GM21737 (cell line): ENCODE measurements at regions not wholly inside any gene's neighbourhood (a gene's known extent, or its start where the extent isn't known, plus 50 kb on each side); places are given as distances from the start of the nearest gene placed in this dataset.
"Not testable (repeated sequence)": the region's sequence is repeated elsewhere in the genome, so short reads cannot be mapped to it uniquely, and the experiment has no call there.

Source experiments
- ATAC-seq: cut with Tn5 transposase; IDR thresholded peaks from one replicate; pipeline ENCODE4 v1.9.1; 2021; ENCODE audit warnings: mild to moderate bottlenecking, moderate library complexity; ENCODE audit not compliant: unreplicated experiment

- ATAC-seq, result no peak
These were observed 84.3 kb upstream of the MPP7 start for GRCh38 chr10:28387140-28387539.

- no peak for ATAC-seq
These were observed 88.4 kb upstream of the MPP7 start for GRCh38 chr10:28391283-28391682.

DNA sequence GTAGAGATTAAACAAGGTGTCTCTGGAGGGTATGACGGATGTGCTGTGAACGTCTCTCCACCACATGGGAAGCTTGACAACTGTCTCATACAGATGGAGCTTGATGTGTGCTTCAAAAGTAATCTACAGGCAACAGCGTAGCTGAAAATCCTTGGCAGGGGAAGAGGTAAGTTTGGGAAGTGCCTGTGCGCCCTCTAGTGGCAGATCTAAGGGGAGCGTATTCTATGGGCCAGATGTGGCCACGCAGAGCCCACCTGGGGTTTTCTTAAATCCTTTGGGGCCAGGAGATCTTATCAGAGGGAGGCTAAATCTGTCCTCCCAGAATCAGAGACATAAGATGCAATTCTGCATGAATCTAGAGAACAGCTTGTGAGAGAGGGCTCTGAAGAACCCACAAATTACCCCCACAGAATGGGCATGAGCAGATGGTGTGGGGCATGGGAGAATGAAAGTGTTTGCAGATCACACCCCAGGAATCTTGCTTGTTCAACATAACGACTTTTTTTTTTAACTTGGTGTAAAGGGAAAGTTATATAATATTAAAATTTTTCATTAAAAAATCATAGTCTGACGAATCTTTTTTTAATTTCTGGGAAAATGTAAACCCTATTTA, 91.2 kb upstream of the MPP7 start:
- no peak for ATAC-seq

- no peak for ATAC-seq
These were observed 93.5 kb upstream of the MPP7 start for GRCh38 chr10:28396331-28396730.

DNA sequence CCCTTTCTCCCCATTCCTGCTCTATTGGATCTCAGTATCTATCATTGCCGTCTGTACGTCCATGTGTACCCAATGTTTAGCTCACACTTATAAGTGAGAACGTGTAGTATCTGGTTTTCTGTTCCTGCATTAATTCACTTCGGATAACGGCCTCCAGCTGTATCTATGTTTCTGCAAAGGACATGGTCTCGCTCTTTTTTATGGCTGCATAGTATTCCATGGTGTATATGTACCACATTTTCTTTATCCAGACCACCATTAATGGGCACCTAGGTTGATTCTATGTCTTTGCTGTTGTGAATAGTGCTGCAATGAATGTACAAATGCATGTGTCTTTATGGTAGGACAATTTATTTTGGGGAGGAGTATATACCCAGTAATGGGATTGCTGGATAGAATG, 94.4 kb upstream of the MPP7 start:
- no peak for ATAC-seq

GRCh38 chr10:28400176-28400575, 97.3 kb upstream of the MPP7 start:
- no peak for ATAC-seq

GRCh38 chr10:28400681-28401080, 97.8 kb upstream of the MPP7 start:
- ATAC-seq, result no peak

DNA sequence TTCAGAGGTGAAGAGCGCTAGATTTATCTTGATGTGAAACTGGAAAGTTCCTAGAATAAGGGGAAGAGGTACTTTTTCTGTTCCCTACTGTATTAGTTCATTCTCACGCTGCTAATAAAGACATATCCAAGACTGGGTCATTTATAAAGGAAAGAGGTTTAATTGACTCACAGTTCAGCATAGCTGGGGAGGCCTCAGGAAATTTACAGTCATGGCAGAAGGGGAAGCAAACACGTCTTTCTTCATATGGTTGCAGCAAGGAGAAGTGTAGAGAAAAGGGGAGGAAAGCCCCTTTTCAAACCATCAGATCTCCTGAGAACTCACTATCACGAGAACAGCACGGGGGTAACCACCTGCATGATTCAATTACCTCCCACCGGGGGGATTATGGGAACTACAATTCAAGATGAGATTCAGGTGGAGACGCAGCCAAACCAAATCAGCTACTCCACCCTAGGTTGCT, 99.8 kb upstream of the MPP7 start:
- ATAC-seq, result not testable (repeated sequence)

DNA sequence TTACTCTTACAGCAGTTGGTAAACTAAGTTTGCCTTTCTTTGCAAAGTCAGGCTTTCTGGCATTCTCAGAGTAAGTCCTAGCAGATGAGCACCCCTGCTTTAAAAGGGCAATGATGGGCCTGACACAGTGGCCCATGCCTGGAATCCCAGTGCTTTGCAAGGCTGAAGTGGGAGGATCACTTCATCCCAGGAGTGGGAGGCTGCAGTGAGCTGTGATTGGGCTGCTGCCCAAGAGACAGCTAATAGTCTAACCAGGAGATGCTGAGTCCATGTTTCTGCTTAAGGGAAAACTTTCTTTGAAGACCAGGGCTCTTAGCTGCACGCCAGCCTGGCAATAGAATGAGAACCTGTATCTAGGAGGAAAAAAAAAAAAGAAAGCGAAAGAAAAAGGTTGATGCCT, 100.2 kb upstream of the MPP7 start:
- ATAC-seq, result no peak

GRCh38 chr10:28408237-28408777, 105.4 kb upstream of the MPP7 start:
- ATAC-seq, result no peak

- no peak for ATAC-seq
These were observed 107.7 kb upstream of the MPP7 start for GRCh38 chr10:28410420-28411135.

- ATAC-seq, result no peak
These were observed 108.2 kb upstream of the MPP7 start for GRCh38 chr10:28411136-28411460.

DNA sequence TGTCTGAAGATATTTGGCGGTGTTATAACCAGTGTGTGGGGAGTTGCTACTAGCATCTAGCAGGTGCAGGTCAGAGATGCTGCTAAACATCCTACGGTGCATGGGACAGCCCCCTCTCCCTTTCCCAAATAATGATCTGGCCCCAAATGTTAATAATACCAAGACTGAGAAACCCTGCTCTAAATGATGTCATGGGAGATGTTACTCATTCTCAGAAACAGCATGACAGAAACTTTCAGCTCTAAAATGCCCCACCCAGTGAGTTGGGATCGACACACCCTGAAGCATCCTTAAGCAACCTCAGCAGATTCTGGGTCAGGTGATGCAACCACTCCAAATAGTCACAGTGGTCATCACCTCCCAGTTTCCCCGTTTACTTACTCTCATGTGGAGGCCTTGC, 108.8 kb upstream of the MPP7 start:
- no peak for ATAC-seq

- ATAC-seq, result no peak
These were observed 114.8 kb upstream of the WAC start for GRCh38 chr10:28418069-28418468.

DNA sequence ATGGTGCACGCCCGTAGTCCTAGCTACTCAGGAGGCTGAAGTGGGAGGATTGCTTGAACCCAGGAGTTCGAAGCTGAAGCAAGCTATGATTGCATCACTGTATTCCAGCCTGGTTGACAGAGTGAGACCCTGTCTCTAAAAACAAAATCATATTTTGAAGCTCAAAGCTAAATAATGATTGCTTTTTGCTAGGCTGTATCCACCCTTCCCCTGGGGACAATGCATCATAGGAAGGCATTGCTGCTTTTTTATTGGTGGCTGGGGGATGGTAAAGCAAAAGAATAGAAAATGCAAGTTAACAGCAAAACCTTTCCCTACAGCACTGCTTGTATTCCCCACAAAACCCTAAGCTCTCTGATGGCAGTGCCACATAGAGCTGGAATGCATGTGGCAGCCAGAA, 107.5 kb upstream of the WAC start:
- no peak for ATAC-seq

GRCh38 chr10:28426392-28427159, 106.3 kb upstream of the WAC start:
- ATAC-seq, result no peak

DNA sequence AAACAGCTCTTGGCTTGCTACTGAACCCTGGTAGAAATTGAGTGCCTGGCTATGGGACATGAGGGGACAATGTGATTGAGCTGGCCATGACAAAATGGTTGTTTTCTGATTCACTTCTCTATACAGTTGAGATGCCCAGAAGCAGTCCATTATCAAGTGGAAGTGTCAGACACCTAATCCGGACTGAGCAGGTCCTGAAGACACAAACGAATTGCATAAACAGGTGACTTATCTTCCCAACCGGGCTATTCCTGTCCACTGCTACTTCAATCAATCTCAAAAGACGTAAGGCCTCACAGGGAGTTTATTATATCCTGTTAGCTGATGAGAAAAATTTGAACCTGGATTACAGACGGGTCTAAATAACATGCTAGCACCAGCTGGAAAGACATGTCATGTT, 105.5 kb upstream of the WAC start:
- ATAC-seq, result no peak

DNA sequence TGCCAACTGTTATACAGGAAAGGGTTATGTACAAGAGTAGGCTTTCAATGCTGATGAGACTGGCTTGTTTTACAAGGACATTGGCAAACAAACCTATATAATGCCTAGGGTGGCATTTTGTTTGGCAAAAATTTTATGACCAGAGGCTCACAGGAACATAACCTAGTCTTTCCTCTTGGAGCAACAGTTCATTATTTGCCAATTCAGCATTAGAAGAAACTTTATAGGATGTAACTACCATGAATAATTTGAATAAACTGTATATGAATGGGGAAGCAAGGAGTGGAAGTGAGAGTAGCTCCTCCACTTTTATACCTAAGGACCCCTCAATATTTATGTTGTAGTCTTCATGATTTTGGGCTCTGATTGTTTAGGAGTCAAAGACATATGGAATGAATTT, 103.9 kb upstream of the WAC start:
- no peak for ATAC-seq

GRCh38 chr10:28429573-28430216, 103.2 kb upstream of the WAC start:
- no peak for ATAC-seq

- ATAC-seq, result no peak
These were observed 101.8 kb upstream of the WAC start for GRCh38 chr10:28431139-28431538.

DNA sequence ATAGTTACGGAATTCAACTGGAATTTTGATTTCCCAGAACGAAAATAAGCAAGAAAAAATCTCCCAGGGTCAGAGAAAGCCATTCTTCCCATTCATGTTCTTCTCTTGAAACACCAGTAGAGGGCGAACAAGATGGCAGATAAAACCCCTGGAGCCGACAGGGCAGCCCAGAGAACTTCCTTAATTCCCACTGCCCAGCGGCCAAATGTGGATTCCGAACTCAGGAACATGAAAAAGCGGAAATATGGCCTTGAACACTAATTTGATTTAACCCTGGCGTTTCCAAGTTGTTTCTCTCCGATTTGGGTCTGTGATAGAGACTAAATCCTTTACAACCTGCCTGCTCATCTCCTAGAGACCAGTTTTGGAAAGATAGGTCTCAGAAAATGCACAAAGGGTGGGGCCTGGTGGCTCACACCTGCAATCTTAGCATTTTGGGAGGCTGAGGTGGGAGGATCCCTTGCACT, 100.7 kb upstream of the WAC start:
- no peak for ATAC-seq
